A673 (cell line): ENCODE measurements at regions not wholly inside any gene's neighbourhood (a gene's known extent, or its start where the extent isn't known, plus 50 kb on each side); places are given as distances from the start of the nearest gene placed in this dataset.

Source experiments
- BruUV-seq: library from RNA; stranded (reverse); fragments of 400-500 nt; replicated peaks from 2 replicates; lab custom pipeline; 2021; lab: Mats Ljungman, UMichigan
- CTCF ChIA-PET: fragments of 300-600 bp; sonication (Branson Sonifier 250); formaldehyde crosslinking; loops from one replicate; lab custom pipeline; 2022; ENCODE audit warnings: antibody characterized with exemption; lab: Charles Lee
- POLR2A ChIA-PET: fragments of 300-600 bp; sonication (Branson Sonifier 250); formaldehyde crosslinking; loops from one replicate; lab custom pipeline; 2022; ENCODE audit warnings: antibody characterized with exemption; ENCODE audit not compliant: low non-redundant PET; lab: Charles Lee
- DNase-seq: peaks from one replicate; pipeline ENCODE4 v3.0.0-alpha.2; 2015; ENCODE audit warnings: low spot score
- H3K27ac ChIP-seq: fragments of 200-600 bp; sonication (generic); 2 replicates; pipeline ENCODE4 v1.5.1; 2016; ENCODE audit warnings: mixed run types, low read depth, mild to moderate bottlenecking, mixed read lengths, antibody characterized with exemption, low read length; ENCODE audit not compliant: poor library complexity, severe bottlenecking
- H3K27me3 ChIP-seq: fragments of 200-600 bp; sonication (generic); replicated peaks from 2 replicates; pipeline ENCODE4 v1.6.1; 2017; ENCODE audit warnings: mixed run types, low read depth, mild to moderate bottlenecking, mixed read lengths, antibody characterized with exemption, low read length; ENCODE audit not compliant: insufficient read depth, poor library complexity
- H3K36me3 ChIP-seq: fragments of 200-600 bp; sonication (generic); 2 replicates; pipeline ENCODE4 v1.6.1; 2016; ENCODE audit warnings: mixed run types, mild to moderate bottlenecking, mixed read lengths, antibody characterized with exemption, low read length; ENCODE audit not compliant: insufficient read depth, poor library complexity, severe bottlenecking
- H3K4me1 ChIP-seq: fragments of 200-600 bp; sonication (generic); 2 replicates; pipeline ENCODE4 v1.6.1; 2017; ENCODE audit warnings: mixed run types, mild to moderate bottlenecking, mixed read lengths, antibody characterized with exemption, low read length; ENCODE audit not compliant: insufficient read depth, poor library complexity, severe bottlenecking
- H3K4me3 ChIP-seq: fragments of 200-600 bp; sonication (generic); 2 replicates; pipeline ENCODE4 v1.5.1; 2016; ENCODE audit warnings: low read depth, mixed run types, mild to moderate bottlenecking, mixed read lengths, low read length; ENCODE audit not compliant: poor library complexity, severe bottlenecking
- H3K9me3 ChIP-seq: fragments of 200-600 bp; sonication (generic); 2 replicates; pipeline ENCODE4 v1.6.1; 2016; ENCODE audit warnings: mixed run types, low read depth, mild to moderate bottlenecking, mixed read lengths, antibody characterized with exemption, low read length; ENCODE audit not compliant: poor library complexity, severe bottlenecking
- EZH2 ChIP-seq: fragments of 200-600 bp; sonication (generic); IDR thresholded peaks from 2 replicates; pipeline ENCODE4 v1.6.1; 2017; ENCODE audit warnings: borderline replicate concordance, low read depth, mild to moderate bottlenecking, mixed read lengths, antibody characterized with exemption, low read length; ENCODE audit not compliant: poor library complexity, severe bottlenecking
- intact Hi-C: fragments of 100-400 bp; cut with micrococcal nuclease; formaldehyde crosslinking; loops from one replicate; pipeline ENCODE4 v1.10.0; 2022; ENCODE audit not compliant: unreplicated experiment
- TF ChIP-seq, protein P1 (sequence below): fragments of 300-800, 200-600 bp; sonication (generic); conservative IDR thresholded peaks from 2 replicates; pipeline ENCODE4 v1.5.1; 2017; ENCODE audit warnings: low read depth, mild to moderate bottlenecking, antibody characterized with exemption, low read length, moderate library complexity, mixed read lengths

DNA sequence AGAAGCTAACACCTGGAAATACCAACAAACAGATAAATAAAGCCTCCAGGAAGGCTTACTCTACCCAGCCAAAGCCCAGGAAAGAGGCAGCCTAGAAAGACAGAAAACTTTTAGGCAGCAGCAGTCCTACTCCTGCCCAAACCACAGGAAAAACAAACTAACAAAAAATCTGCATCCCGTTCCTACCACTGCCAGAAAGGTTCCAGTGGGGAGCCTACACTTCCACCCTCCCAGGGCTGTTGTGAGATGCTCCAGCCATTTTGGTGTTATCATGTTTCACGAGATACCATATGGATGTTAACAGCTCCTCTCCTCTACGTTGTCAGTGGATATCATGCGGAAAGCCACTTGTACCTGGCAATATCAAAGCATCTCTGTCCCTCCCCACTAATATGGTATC is 135.9 kb upstream of the ADRA1D start:
- no peak for DNase-seq
- intact Hi-C loops: no loop called here
- TF ChIP-seq, protein P1, sequence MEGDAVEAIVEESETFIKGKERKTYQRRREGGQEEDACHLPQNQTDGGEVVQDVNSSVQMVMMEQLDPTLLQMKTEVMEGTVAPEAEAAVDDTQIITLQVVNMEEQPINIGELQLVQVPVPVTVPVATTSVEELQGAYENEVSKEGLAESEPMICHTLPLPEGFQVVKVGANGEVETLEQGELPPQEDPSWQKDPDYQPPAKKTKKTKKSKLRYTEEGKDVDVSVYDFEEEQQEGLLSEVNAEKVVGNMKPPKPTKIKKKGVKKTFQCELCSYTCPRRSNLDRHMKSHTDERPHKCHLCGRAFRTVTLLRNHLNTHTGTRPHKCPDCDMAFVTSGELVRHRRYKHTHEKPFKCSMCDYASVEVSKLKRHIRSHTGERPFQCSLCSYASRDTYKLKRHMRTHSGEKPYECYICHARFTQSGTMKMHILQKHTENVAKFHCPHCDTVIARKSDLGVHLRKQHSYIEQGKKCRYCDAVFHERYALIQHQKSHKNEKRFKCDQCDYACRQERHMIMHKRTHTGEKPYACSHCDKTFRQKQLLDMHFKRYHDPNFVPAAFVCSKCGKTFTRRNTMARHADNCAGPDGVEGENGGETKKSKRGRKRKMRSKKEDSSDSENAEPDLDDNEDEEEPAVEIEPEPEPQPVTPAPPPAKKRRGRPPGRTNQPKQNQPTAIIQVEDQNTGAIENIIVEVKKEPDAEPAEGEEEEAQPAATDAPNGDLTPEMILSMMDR: no peak
- no peak for TF ChIP-seq EZH2
- no TSS peak for BruUV-seq
- CTCF ChIA-PET: no interaction called here
- POLR2A ChIA-PET: no interaction called here
- Histone ChIP-seq H3K27me3 (no peaks in the 10 kb centered on the region), H3K36me3 (no peaks in the 10 kb centered on the region), H3K9me3 (no peaks in the 10 kb centered on the region), H3K4me3 (no peak overlapping the region), H3K27ac (no peak overlapping the region), H3K4me1 (peaks cover 12% of the 10 kb centered on the region)

DNA sequence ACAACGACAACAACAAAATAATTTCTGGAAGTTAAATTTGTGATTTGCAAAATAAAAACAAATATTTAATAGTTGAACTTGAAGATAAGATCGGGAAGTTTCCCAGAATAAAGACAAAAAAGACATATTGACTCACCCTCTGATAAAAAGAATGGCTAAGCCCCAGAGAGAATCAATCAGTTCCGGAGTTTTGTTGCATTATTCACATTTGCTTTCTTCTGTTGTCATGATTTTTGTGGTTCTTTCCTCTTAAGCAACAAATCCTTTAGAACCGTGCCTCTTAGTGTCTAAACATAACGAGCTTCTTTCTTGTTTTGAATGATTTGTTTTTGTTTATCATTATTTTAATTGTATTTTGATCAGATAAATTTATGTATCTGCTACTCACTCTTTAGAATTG is 134.9 kb upstream of the ADRA1D start:
- H3K4me3 ChIP-seq: no peak overlapping the region
- POLR2A ChIA-PET: no interaction called here
- no peak overlapping the region for H3K27ac ChIP-seq
- peaks cover 12% of the 10 kb centered on the region for H3K4me1 ChIP-seq
- CTCF ChIA-PET: no interaction called here
- intact Hi-C loops: no loop called here
- no peaks in the 10 kb centered on the region for H3K36me3 ChIP-seq
- no peaks in the 10 kb centered on the region for H3K9me3 ChIP-seq
- H3K27me3 ChIP-seq: no peaks in the 10 kb centered on the region
- TF ChIP-seq, protein P1: no peak
- BruUV-seq: no TSS peak
- DNase-seq: peak; percentile 81

DNA sequence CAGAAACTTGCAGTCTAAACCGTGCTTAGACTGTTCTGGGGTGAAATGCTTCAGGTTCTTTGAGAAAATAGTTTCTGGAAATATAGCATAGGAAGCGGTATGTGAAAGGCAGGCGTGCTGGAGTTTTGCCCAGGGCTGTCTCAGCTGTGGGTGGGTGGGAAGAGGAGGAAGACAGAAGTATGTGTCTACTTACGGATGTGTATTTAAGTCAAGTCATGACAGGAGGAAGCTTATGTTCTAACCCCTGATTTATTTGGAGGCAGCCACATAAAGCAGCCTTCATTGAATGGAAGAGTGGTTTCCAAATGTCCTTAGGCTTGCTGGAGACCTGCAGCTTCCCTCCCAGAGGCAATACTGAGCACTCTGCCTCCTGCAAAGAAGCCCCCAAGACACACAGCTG is 126.8 kb upstream of the ADRA1D start:
- no peaks in the 10 kb centered on the region for H3K9me3 ChIP-seq
- intact Hi-C loops: no loop called here
- peak overlapping the region; percentile 51 for H3K27ac ChIP-seq
- DNase-seq: peak; percentile 40
- ChIA-PET CTCF (no interaction called here), POLR2A (no interaction called here)
- no peak overlapping the region for H3K4me3 ChIP-seq
- TF ChIP-seq, protein P1: no peak
- no peak for TF ChIP-seq EZH2
- no peaks in the 10 kb centered on the region for H3K36me3 ChIP-seq
- no peaks in the 10 kb centered on the region for H3K27me3 ChIP-seq
- H3K4me1 ChIP-seq: peaks cover 15% of the 10 kb centered on the region
- no TSS peak for BruUV-seq

DNA sequence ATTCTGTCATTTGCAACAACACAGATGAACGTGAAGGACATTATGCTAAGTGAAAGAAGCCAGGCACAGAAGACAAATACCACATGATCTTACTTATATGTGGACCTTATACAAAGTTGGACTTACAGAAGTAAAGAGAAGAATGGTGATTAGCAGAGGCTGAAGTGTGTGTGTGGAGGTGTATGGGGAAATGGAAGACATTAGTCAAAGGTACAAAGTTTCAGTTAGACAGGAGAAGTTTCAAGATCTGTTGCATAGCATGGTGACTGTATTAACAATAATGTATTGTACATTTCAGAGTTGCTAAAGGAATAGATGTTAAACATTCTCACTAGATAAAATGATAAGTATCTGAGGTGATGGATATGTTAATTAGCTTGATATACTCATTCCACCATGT is 124.4 kb upstream of the ADRA1D start:
- POLR2A ChIA-PET: no interaction called here
- CTCF ChIA-PET: no interaction called here
- no peak for TF ChIP-seq EZH2
- TF ChIP-seq, protein P1: no peak
- Histone ChIP-seq H3K36me3 (no peaks in the 10 kb centered on the region), H3K27me3 (no peaks in the 10 kb centered on the region), H3K4me3 (no peak overlapping the region), H3K9me3 (no peaks in the 10 kb centered on the region), H3K27ac (no peak overlapping the region), H3K4me1 (peaks cover 15% of the 10 kb centered on the region)
- BruUV-seq: no TSS peak
- intact Hi-C loops: no loop called here
- DNase-seq: no peak
